Bone marrow (tissue), 2 donors: ENCODE measurements at regions not wholly inside any gene's neighbourhood (a gene's known extent, or its start where the extent isn't known, plus 50 kb on each side); places are given as distances from the start of the nearest gene placed in this dataset.
"Not testable (repeated sequence)": the region's sequence is repeated elsewhere in the genome, so short reads cannot be mapped to it uniquely, and the experiment has no call there.

Experiments
- DNase-seq, 2 donors: peaks; one replicate each; lab custom pipeline; 2025; lab: John Stamatoyannopoulos, UW

GRCh38 chr2:120531863-120532600 is 186.1 kb downstream of the INHBB start:
- DNase-seq, result no peak

- DNase-seq, result no peak
These were observed 187.7 kb downstream of the INHBB start for GRCh38 chr2:120533625-120534024.

GRCh38 chr2:120534457-120534856 is 188.5 kb downstream of the INHBB start:
- DNase-seq, result no peak

- no peak for DNase-seq
These were observed 189.1 kb downstream of the INHBB start for GRCh38 chr2:120535081-120535480.

- no peak for DNase-seq
These were observed 190.2 kb downstream of the INHBB start for GRCh38 chr2:120536141-120536540.

- DNase-seq, result no peak
These were observed 192.9 kb downstream of the INHBB start for GRCh38 chr2:120538691-120539423.

GRCh38 chr2:120539424-120539936 is 193.5 kb downstream of the INHBB start:
- DNase-seq, result no peak

- DNase-seq, result no peak
These were observed 194.2 kb downstream of the INHBB start for GRCh38 chr2:120539937-120540718.

- DNase-seq, result no peak
These were observed 194.7 kb upstream of the GLI2 start for GRCh38 chr2:120540719-120541552.

GRCh38 chr2:120541553-120541932 is 194.1 kb upstream of the GLI2 start:
- no peak for DNase-seq

- no peak for DNase-seq
These were observed 193.5 kb upstream of the GLI2 start for GRCh38 chr2:120541972-120542670.

- no peak for DNase-seq
These were observed 192.6 kb upstream of the GLI2 start for GRCh38 chr2:120542911-120543527.

- no peak for DNase-seq
These were observed 191.8 kb upstream of the GLI2 start for GRCh38 chr2:120543899-120544298.

GRCh38 chr2:120544522-120544921 is 191.1 kb upstream of the GLI2 start:
- no peak for DNase-seq

- not testable (repeated sequence) for DNase-seq
These were observed 190.7 kb upstream of the GLI2 start for GRCh38 chr2:120545007-120545406.

GRCh38 chr2:120545521-120546047 is 190.1 kb upstream of the GLI2 start:
- DNase-seq, result no peak

- no peak for DNase-seq
These were observed 189.4 kb upstream of the GLI2 start for GRCh38 chr2:120546048-120546864.

- DNase-seq, result no peak
These were observed 188.7 kb upstream of the GLI2 start for GRCh38 chr2:120546865-120547390.

- DNase-seq, result no peak
These were observed 188.0 kb upstream of the GLI2 start for GRCh38 chr2:120547662-120548061.
